K562 (cell line): ENCODE measurements at regions not wholly inside any gene's neighbourhood (a gene's known extent, or its start where the extent isn't known, plus 50 kb on each side); places are given as distances from the start of the nearest gene placed in this dataset.

Source experiments
- BCL6 ChIP-seq: fragments of 250-450 bp; sonication (Bioruptor Pico); IDR thresholded peaks from 2 replicates; pipeline ENCODE4 v1.4.0; 2020
- CTCF ChIP-seq, 3 experiments: IDR thresholded peaks in 2 of 3; conservative IDR thresholded peaks in 1 of 3; 2 replicates each; pipeline ENCODE4 v1.5.1; 2011 to 2012; ENCODE audit warnings: low read length in 3 of 3, mild to moderate bottlenecking in 3 of 3, control low read depth in 2 of 3, improper control_type of control experiment in 1 of 3, inconsistent platforms in 1 of 3, low read depth in 1 of 3, mixed read lengths in 1 of 3, moderate library complexity in 1 of 3; ENCODE audit not compliant: insufficient read depth in 2 of 3
- E2F8 ChIP-seq: fragments of 450-650 bp; IDR thresholded peaks from 2 replicates; pipeline ENCODE4 v1.7.1; 2018; ENCODE audit warnings: mild to moderate bottlenecking, low read depth; ENCODE audit not compliant: partially characterized antibody
- EZH2 ChIP-seq: IDR thresholded peaks from 2 replicates; pipeline ENCODE4 v1.6.1; 2012; ENCODE audit warnings: low read depth, mild to moderate bottlenecking, inconsistent platforms, low read length, borderline replicate concordance
- KDM2B ChIP-seq: fragments of 250-450 bp; sonication (Bioruptor Pico); IDR thresholded peaks from 2 replicates; pipeline ENCODE4 v1.8.0; 2021; ENCODE audit warnings: mild to moderate bottlenecking, moderate library complexity
- MED1 ChIP-seq: sonication (generic); formaldehyde crosslinking; IDR thresholded peaks from 2 replicates; pipeline ENCODE4 v1.8.1; 2023; ENCODE audit warnings: missing genetic modification reagents, borderline replicate concordance
- POLR2A ChIP-seq: fragments of 450-650 bp; conservative IDR thresholded peaks from 2 replicates; pipeline ENCODE4 v1.6.1; 2016
- SETDB1 ChIP-seq: IDR thresholded peaks from one replicate; pipeline ENCODE4 v1.6.1; 2012; ENCODE audit warnings: low read length, control low read depth, inconsistent platforms
- SREBF2 ChIP-seq: sonication (generic); formaldehyde crosslinking; IDR thresholded peaks from 2 replicates; pipeline ENCODE4 v1.4.0; 2020; ENCODE audit warnings: mild to moderate bottlenecking, missing genetic modification reagents
- ZBTB40 ChIP-seq, 2 experiments: fragments of 450-650 bp in 1 of 2; sonication (generic) in 1 of 2; formaldehyde crosslinking in 1 of 2; IDR thresholded peaks; 2 replicates each; pipeline versions ENCODE4 v1.7.1 to v1.9.0; 2016 to 2022; ENCODE audit warnings: inconsistent platforms in 1 of 2, mild to moderate bottlenecking in 1 of 2, missing genetic modification reagents in 1 of 2
- ZHX1 ChIP-seq: fragments of 150-350 bp; conservative IDR thresholded peaks from 2 replicates; pipeline ENCODE4 v1.6.1; 2014; ENCODE audit warnings: low read length

- no peak for TF ChIP-seq SETDB1
- TF ChIP-seq E2F8 = no peak
- TF ChIP-seq MED1 (CRISPR knock-in tag) = no peak
- no peak for TF ChIP-seq SREBF2 (CRISPR knock-in tag)
- TF ChIP-seq POLR2A = no peak
- TF ChIP-seq CTCF (IDR thresholded peaks at IDR 0.05 in 2 of 3, conservative IDR thresholded peaks at IDR 0.05 in 1 of 3; ENCODE audit: insufficient read depth in 2 of 3, low read depth in 1 of 3, low read length in 3 of 3) = no peak
- TF ChIP-seq BCL6 (CRISPR knock-in tag) = no peak
- TF ChIP-seq KDM2B (CRISPR knock-in tag) = no peak
- TF ChIP-seq ZBTB40 (IDR thresholded peaks at IDR 0.05) = no peak
- no peak for TF ChIP-seq ZBTB40 (CRISPR knock-in tag; IDR thresholded peaks at IDR 0.05)
- no peak for TF ChIP-seq ZHX1
- no peak for TF ChIP-seq EZH2
Measured at GRCh38 chr1:172882385-172882784, 168.4 kb downstream of the TNFSF18 start.
